ENCODE measurements at regions not wholly inside any gene's neighbourhood (a gene's known extent, or its start where the extent isn't known, plus 50 kb on each side); places are given as distances from the start of the nearest gene placed in this dataset.

GRCh38 chr13:104522235-104523072, 1456.2 kb upstream of the SLC10A2 start:
- TF ChIP-seq CTCF (conservative IDR thresholded peaks at IDR 0.05 in 1 of 2, IDR thresholded peaks at IDR 0.05 in 1 of 2; ENCODE audit: low read depth in 1 of 2, low read length in 2 of 2) (no peak), EZH2 (IDR thresholded peaks at IDR 0.05; ENCODE audit: low read length, missing control alignments) (no peak)
